SK-N-SH (cell line): ENCODE measurements at regions not wholly inside any gene's neighbourhood (a gene's known extent, or its start where the extent isn't known, plus 50 kb on each side); places are given as distances from the start of the nearest gene placed in this dataset.

Experiments
- CTCF ChIA-PET: fragments of 300-600, 350-600 bp; formaldehyde crosslinking; extraction: SDS; loops from one replicate; lab custom pipeline; 2021; lab: Yijun Ruan, JAX
- POLR2A ChIA-PET: fragments of 350-600 bp; sonication (Branson Sonifier 250); formaldehyde crosslinking; extraction: SDS; loops from one replicate; lab custom pipeline; 2020; ENCODE audit warnings: antibody characterized with exemption, inconsistent platforms; lab: Yijun Ruan, JAX
- DNase-seq: peaks from one replicate; pipeline ENCODE4 v3.0.0; 2012
- H2AFZ ChIP-seq: fragments of 200-600 bp; sonication (generic); 2 replicates; pipeline ENCODE4 v1.8.1; 2016; ENCODE audit warnings: antibody characterized with exemption, mild to moderate bottlenecking, low read depth
- H3F3A ChIP-seq: fragments of 200-600 bp; sonication (generic); replicated peaks from 2 replicates; pipeline ENCODE3; 2016; ENCODE audit warnings: antibody characterized with exemption, mild to moderate bottlenecking; ENCODE audit not compliant: insufficient read depth
- H3K27ac ChIP-seq, 2 experiments: fragments of 200-500 bp in 1 of 2; fragments of 200-600 bp in 1 of 2; sonication (Bioruptor generic) in 1 of 2; sonication (generic), shearing (Covaris generic) in 1 of 2; 2 replicates each; pipeline versions ENCODE4 v1.5.1 to v1.6.1; 2014 to 2016; ENCODE audit warnings: low read depth in 2 of 2, inconsistent platforms in 1 of 2, low read length in 1 of 2, mild to moderate bottlenecking in 1 of 2, mixed read lengths in 1 of 2
- H3K27me3 ChIP-seq: fragments of 200-600 bp; sonication (generic), shearing (Covaris generic); 2 replicates; pipeline ENCODE4 v1.6.1; 2016; ENCODE audit warnings: mixed run types; ENCODE audit not compliant: insufficient read depth
- H3K36me3 ChIP-seq, 2 experiments: fragments of 200-500 bp in 1 of 2; fragments of 200-600 bp in 1 of 2; sonication (Bioruptor generic) in 1 of 2; sonication (generic) in 1 of 2; replicated peaks in 1 of 2; 2 replicates each; pipeline versions ENCODE3 to v1.5.1; 2014 to 2016; ENCODE audit warnings: low read length in 1 of 2, mild to moderate bottlenecking in 1 of 2; ENCODE audit not compliant: insufficient read depth in 2 of 2, control insufficient read depth in 1 of 2
- H3K4me1 ChIP-seq, 2 experiments: fragments of 200-500 bp in 1 of 2; fragments of 200-600 bp in 1 of 2; sonication (Bioruptor generic) in 1 of 2; sonication (generic), shearing (Covaris generic) in 1 of 2; 2 replicates each; pipeline versions ENCODE4 v1.5.1 to v1.6.1; 2014 to 2016; ENCODE audit warnings: low read depth in 1 of 2, low read length in 1 of 2, mixed run types in 1 of 2; ENCODE audit not compliant: insufficient read depth in 2 of 2, control insufficient read depth in 1 of 2
- H3K4me2 ChIP-seq: fragments of 200-600 bp; sonication (generic), shearing (Covaris generic); 2 replicates; pipeline ENCODE4 v1.6.1; 2017; ENCODE audit warnings: mixed run types
- H3K4me3 ChIP-seq, 2 experiments: fragments of 200-500 bp in 1 of 2; fragments of 200-600 bp in 1 of 2; sonication (Bioruptor generic) in 1 of 2; sonication (generic), shearing (Covaris generic) in 1 of 2; 2 replicates each; pipeline versions ENCODE4 v1.5.1 to v1.8.1; 2014 to 2016; ENCODE audit warnings: low read depth in 2 of 2, inconsistent platforms in 1 of 2, low read length in 1 of 2, mild to moderate bottlenecking in 1 of 2, mixed read lengths in 1 of 2, moderate library complexity in 1 of 2
- H3K79me2 ChIP-seq: fragments of 200-600 bp; sonication (generic); 2 replicates; pipeline ENCODE4 v1.8.1; 2017; ENCODE audit warnings: mild to moderate bottlenecking; ENCODE audit not compliant: insufficient read depth
- H3K9ac ChIP-seq: fragments of 200-600 bp; sonication (generic); 2 replicates; pipeline ENCODE4 v1.6.1; 2017; ENCODE audit warnings: mixed run types
- H3K9me2 ChIP-seq: fragments of 200-600 bp; sonication (generic); 2 replicates; pipeline ENCODE4 v1.6.1; 2017; ENCODE audit warnings: mixed run types
- H3K9me3 ChIP-seq: fragments of 200-600 bp; sonication (generic); 2 replicates; pipeline ENCODE4 v1.6.1; 2017; ENCODE audit warnings: mixed run types, mild to moderate bottlenecking, moderate library complexity
- H4K20me1 ChIP-seq: fragments of 200-600 bp; sonication (generic); 2 replicates; pipeline ENCODE4 v1.6.1; 2017; ENCODE audit warnings: mild to moderate bottlenecking, mixed run types; ENCODE audit not compliant: insufficient read depth
- CHD2 ChIP-seq: fragments of 150-350 bp; IDR thresholded peaks from 2 replicates; pipeline ENCODE4 v1.6.1; 2018; ENCODE audit warnings: low read length; ENCODE audit not compliant: partially characterized antibody
- ELF1 ChIP-seq: IDR thresholded peaks from 2 replicates; pipeline ENCODE4 v1.4.0; 2012
- FOSL2 ChIP-seq: IDR thresholded peaks from 2 replicates; pipeline ENCODE4 v1.4.0; 2012; ENCODE audit warnings: low read depth, mild to moderate bottlenecking, moderate library complexity, borderline replicate concordance
- FOXM1 ChIP-seq: IDR thresholded peaks from 2 replicates; pipeline ENCODE4 v1.4.0; 2012; ENCODE audit warnings: low read depth, mild to moderate bottlenecking
- GATA2 ChIP-seq: sonication (generic); formaldehyde crosslinking; IDR thresholded peaks from 2 replicates; pipeline ENCODE4 v1.5.0; 2020; ENCODE audit warnings: mild to moderate bottlenecking, missing genetic modification reagents
- JUND ChIP-seq: IDR thresholded peaks from 2 replicates; pipeline ENCODE4 v1.4.0; 2012
- MAX ChIP-seq: IDR thresholded peaks from 2 replicates; pipeline ENCODE4 v1.4.0; 2012; ENCODE audit warnings: low read depth
- MEF2A ChIP-seq: IDR thresholded peaks from 2 replicates; pipeline ENCODE4 v1.4.0; 2012; ENCODE audit warnings: low read depth, borderline replicate concordance
- MXI1 ChIP-seq: IDR thresholded peaks from 2 replicates; pipeline ENCODE4 v1.6.1; 2012; ENCODE audit warnings: mild to moderate bottlenecking, low read depth, low read length, improper control_type of control experiment
- NFIC ChIP-seq: IDR thresholded peaks from 2 replicates; pipeline ENCODE4 v1.4.0; 2012; ENCODE audit warnings: borderline replicate concordance
- NRF1 ChIP-seq: IDR thresholded peaks from 2 replicates; pipeline ENCODE4 v1.6.1; 2012; ENCODE audit warnings: low read depth, mild to moderate bottlenecking, low read length
- PBX3 ChIP-seq: IDR thresholded peaks from 2 replicates; pipeline ENCODE4; 2012
- POLR2AphosphoS5 ChIP-seq: IDR thresholded peaks from 2 replicates; pipeline ENCODE4 v1.6.1; 2012; ENCODE audit warnings: low read depth, low read length
- RFX5 ChIP-seq: IDR thresholded peaks from 2 replicates; pipeline ENCODE4 v1.6.1; 2012; ENCODE audit warnings: mild to moderate bottlenecking, improper control_type of control experiment, low read length
- RXRA ChIP-seq: IDR thresholded peaks from 2 replicates; pipeline ENCODE4 v1.4.0; 2012; ENCODE audit warnings: low read depth, mild to moderate bottlenecking, borderline replicate concordance
- SIN3A ChIP-seq: IDR thresholded peaks from 2 replicates; pipeline ENCODE4 v1.6.1; 2012; ENCODE audit warnings: low read depth, mild to moderate bottlenecking, low read length, moderate library complexity, borderline replicate concordance
- SMC3 ChIP-seq: IDR thresholded peaks from 2 replicates; pipeline ENCODE4 v1.6.1; 2012; ENCODE audit warnings: low read depth, low read length, improper control_type of control experiment
- TAF1 ChIP-seq: IDR thresholded peaks from 2 replicates; pipeline ENCODE4 v1.6.1; 2012; ENCODE audit warnings: low read depth, mild to moderate bottlenecking, low read length, moderate library complexity, borderline replicate concordance
- ZBTB33 ChIP-seq: IDR thresholded peaks from 2 replicates; pipeline ENCODE4 v1.4.0; 2012; ENCODE audit warnings: low read depth, borderline replicate concordance
- WGBS: methylation state at CpG from one replicate; pipeline ENCODE4 v1.1.6; 2017; ENCODE audit warnings: low lambda C conversion rate; 5-methylcytosine and 5-hydroxymethylcytosine counted together

- Histone ChIP-seq H3K79me2 (no peaks in the 10 kb centered on the region), H3K9me3 (no peaks in the 10 kb centered on the region), H3K36me3 (no peaks in the 10 kb centered on the region), H3K4me3 (no peak overlapping the region), H3K9ac (no peak overlapping the region), H3K4me2 (no peak overlapping the region), H3F3A (no peaks in the 10 kb centered on the region), H3K27ac (no peak overlapping the region), H4K20me1 (no peaks in the 10 kb centered on the region), H2AFZ (no peak overlapping the region), H3K9me2 (no peaks in the 10 kb centered on the region), H3K4me1 (no peaks in the 10 kb centered on the region), H3K27me3 (no peaks in the 10 kb centered on the region)
- WGBS, result 72% methylated on average over 16 of the region's 16 CpGs
- DNase-seq, result no peak
- ChIA-PET POLR2A (no interaction called here), CTCF (no interaction called here)
- no peak for TF ChIP-seq ELF1
- no peak for TF ChIP-seq MEF2A
- TF ChIP-seq TAF1, result no peak
- TF ChIP-seq MAX, result no peak
- no peak for TF ChIP-seq RFX5
- no peak for TF ChIP-seq SMC3
- TF ChIP-seq NRF1, result no peak
Measured at GRCh38 chr2:117217145-117217544, 597.3 kb upstream of the DDX18 start.

- no peaks in the 10 kb centered on the region for H3K9me3 ChIP-seq
- H3K27ac ChIP-seq, result no peak overlapping the region
- H3K4me3 ChIP-seq, result no peak overlapping the region
- H3K79me2 ChIP-seq, result no peaks in the 10 kb centered on the region
- H3K9me2 ChIP-seq, result no peaks in the 10 kb centered on the region
- H3K4me1 ChIP-seq, result no peaks in the 10 kb centered on the region
- no peak overlapping the region for H3K9ac ChIP-seq
- H3K4me2 ChIP-seq, result no peak overlapping the region
- peak; percentile 8 for DNase-seq
- CTCF ChIA-PET, result no interaction called here
- H3F3A ChIP-seq, result no peaks in the 10 kb centered on the region
- no peak for TF ChIP-seq NFIC
- no peak for TF ChIP-seq MXI1
- TF ChIP-seq FOXM1, result no peak
- TF ChIP-seq SMC3, result no peak
- TF ChIP-seq ZBTB33, result no peak
- H4K20me1 ChIP-seq, result no peaks in the 10 kb centered on the region
- H2AFZ ChIP-seq, result no peak overlapping the region
- POLR2A ChIA-PET, result no interaction called here
- 50% methylated on average over 1 of the region's 1 CpG for WGBS
- H3K27me3 ChIP-seq, result no peaks in the 10 kb centered on the region
- no peaks in the 10 kb centered on the region for H3K36me3 ChIP-seq
Measured at GRCh38 chr2:117222809-117223208, 591.7 kb upstream of the DDX18 start.

- Histone ChIP-seq H3K36me3 (no peaks in the 10 kb centered on the region), H3K4me3 (no peak overlapping the region), H4K20me1 (no peaks in the 10 kb centered on the region), H3K9me3 (peaks cover 7% of the 10 kb centered on the region; the same call in 1 of the 2 replicates), H3K79me2 (no peaks in the 10 kb centered on the region), H3F3A (no peaks in the 10 kb centered on the region), H3K4me2 (no peak overlapping the region), H3K9me2 (no peaks in the 10 kb centered on the region), H3K9ac (no peak overlapping the region), H3K27ac (no peak overlapping the region), H3K27me3 (no peaks in the 10 kb centered on the region), H3K4me1 (no peaks in the 10 kb centered on the region), H2AFZ (no peak overlapping the region)
- CTCF ChIA-PET, result interaction anchor here (1.8 kb wide), 1 partner anchor 20 kb away, joined by 4 read pairs; no protein-coding TSS in a partner anchor
- DNase-seq, result no peak
- POLR2A ChIA-PET, result no interaction called here
- WGBS, result 41% methylated on average over 2 of the region's 2 CpGs
- TF ChIP-seq RXRA, result no peak
- no peak for TF ChIP-seq SMC3
- no peak for TF ChIP-seq MAX
- TF ChIP-seq CHD2, result no peak
- TF ChIP-seq POLR2AphosphoS5, result no peak
- TF ChIP-seq ZBTB33, result no peak
- TF ChIP-seq GATA2 (CRISPR knock-in tag), result no peak
- TF ChIP-seq ELF1, result no peak
- no peak for TF ChIP-seq PBX3
- TF ChIP-seq FOSL2, result no peak
- TF ChIP-seq SIN3A, result no peak
- no peak for TF ChIP-seq JUND
- no peak for TF ChIP-seq NRF1
Measured at GRCh38 chr2:117232305-117232704, 582.2 kb upstream of the DDX18 start.
